Tibial nerve (tissue), 4 donors: ENCODE measurements at regions not wholly inside any gene's neighbourhood (a gene's known extent, or its start where the extent isn't known, plus 50 kb on each side); places are given as distances from the start of the nearest gene placed in this dataset.

Experiments used
- DNase-seq, 2 donors: peaks; one replicate each; pipeline ENCODE4 v3.0.0-alpha.2; 2019; ENCODE audit warnings: low spot score in 2 of 2
- H3K27ac ChIP-seq, 4 donors: fragments of 200-600 bp; sonication (generic) in 3 of 4; one replicate each; pipeline ENCODE4 v1.5.1; 2017 to 2019; ENCODE audit warnings: mild to moderate bottlenecking in 1 of 4
- H3K27me3 ChIP-seq, 2 donors: fragments of 200-600 bp; sonication (generic) in 1 of 2; one replicate each; pipeline versions ENCODE4 v1.5.1 to v1.6.0; 2017 to 2019
- H3K36me3 ChIP-seq, 3 donors: fragments of 200-600 bp; sonication (generic); one replicate each; pipeline ENCODE4 v1.5.1; 2018 to 2019
- H3K4me1 ChIP-seq, 4 donors: fragments of 200-600 bp; sonication (generic) in 3 of 4; one replicate each; pipeline ENCODE4 v1.5.1; 2017 to 2019
- H3K4me3 ChIP-seq, 4 donors: fragments of 200-600 bp; sonication (generic) in 3 of 4; one replicate each; pipeline ENCODE4 v1.5.1; 2017 to 2019; ENCODE audit warnings: mild to moderate bottlenecking in 1 of 4, moderate library complexity in 1 of 4
- H3K9me3 ChIP-seq, 4 donors: fragments of 200-600 bp; sonication (generic) in 3 of 4; one replicate each; pipeline ENCODE4 v1.5.1; 2017 to 2019
- EP300 ChIP-seq, 2 donors: sonication (generic); formaldehyde crosslinking; IDR thresholded peaks; one replicate each; pipeline ENCODE4 v1.6.1; 2017; ENCODE audit warnings: antibody characterized with exemption in 2 of 2, mild to moderate bottlenecking in 1 of 2
- POLR2A ChIP-seq, 2 donors: fragments of 450-650 bp; IDR thresholded peaks; one replicate each; pipeline ENCODE4 v1.6.1; 2017; ENCODE audit warnings: antibody characterized with exemption in 2 of 2, mild to moderate bottlenecking in 2 of 2, moderate library complexity in 2 of 2
- WGBS, 2 donors: methylation state at CpG; one replicate each; pipeline ENCODE4 v1.1.5; 2018; 5-methylcytosine and 5-hydroxymethylcytosine counted together
- TF ChIP-seq, protein P1 (sequence below), 5 experiments: fragments of 200-600 bp in 3 of 5; fragments of 450-650 bp in 2 of 5; sonication (generic) in 3 of 5; IDR thresholded peaks; one replicate each; pipeline ENCODE4 v1.5.1; 2016 to 2019; ENCODE audit warnings: antibody characterized with exemption in 5 of 5, mild to moderate bottlenecking in 3 of 5, moderate library complexity in 2 of 5

DNA sequence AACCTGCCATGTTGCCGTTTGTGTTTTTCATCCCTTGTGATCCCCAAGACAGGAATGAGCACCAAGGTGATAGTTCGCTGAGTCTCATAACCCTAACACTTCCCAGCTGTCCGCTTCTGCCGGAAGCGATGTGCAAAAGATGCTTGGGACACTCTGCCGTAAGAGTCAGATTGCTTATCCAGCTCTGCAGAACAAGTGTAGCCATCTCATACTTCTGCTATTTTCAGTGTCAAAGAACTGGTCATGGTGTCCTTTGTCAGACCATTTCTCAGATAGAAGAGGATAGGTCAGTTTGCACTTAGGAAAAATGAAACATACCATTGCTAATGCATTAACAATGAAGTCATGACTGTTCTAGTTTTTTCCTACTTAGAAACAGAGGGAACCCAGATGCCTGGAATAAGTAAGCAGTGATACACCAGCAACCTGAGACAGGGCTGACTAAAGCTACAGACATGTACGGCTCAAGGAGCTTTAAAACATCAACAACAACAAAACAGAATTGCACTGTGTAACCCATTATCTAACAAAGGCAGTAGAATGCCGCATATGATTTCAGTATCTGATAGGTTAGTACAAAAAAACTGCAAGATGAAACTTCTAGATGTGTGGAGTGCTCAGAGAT is 134.0 kb upstream of the IL12A start:
- Histone ChIP-seq H3K9me3 (no peaks in the 10 kb centered on the region), H3K27me3 (no peaks in the 10 kb centered on the region), H3K4me1 (peaks cover 0 to 49% (median 14%) of the 10 kb centered on the region in 4 donors), H3K4me3 (peak overlapping the region in 1 of 4 donors; percentile 2), H3K36me3 (no peaks in the 10 kb centered on the region), H3K27ac (peak overlapping the region in 3 of 4 donors; percentile 17 to 93 (median 87))
- 37 to 46% methylated on average over 8 of the region's 8 CpGs for WGBS, 2 donors
- TF ChIP-seq POLR2A (IDR thresholded peaks at IDR 0.05): no peak
- TF ChIP-seq, protein P1, sequence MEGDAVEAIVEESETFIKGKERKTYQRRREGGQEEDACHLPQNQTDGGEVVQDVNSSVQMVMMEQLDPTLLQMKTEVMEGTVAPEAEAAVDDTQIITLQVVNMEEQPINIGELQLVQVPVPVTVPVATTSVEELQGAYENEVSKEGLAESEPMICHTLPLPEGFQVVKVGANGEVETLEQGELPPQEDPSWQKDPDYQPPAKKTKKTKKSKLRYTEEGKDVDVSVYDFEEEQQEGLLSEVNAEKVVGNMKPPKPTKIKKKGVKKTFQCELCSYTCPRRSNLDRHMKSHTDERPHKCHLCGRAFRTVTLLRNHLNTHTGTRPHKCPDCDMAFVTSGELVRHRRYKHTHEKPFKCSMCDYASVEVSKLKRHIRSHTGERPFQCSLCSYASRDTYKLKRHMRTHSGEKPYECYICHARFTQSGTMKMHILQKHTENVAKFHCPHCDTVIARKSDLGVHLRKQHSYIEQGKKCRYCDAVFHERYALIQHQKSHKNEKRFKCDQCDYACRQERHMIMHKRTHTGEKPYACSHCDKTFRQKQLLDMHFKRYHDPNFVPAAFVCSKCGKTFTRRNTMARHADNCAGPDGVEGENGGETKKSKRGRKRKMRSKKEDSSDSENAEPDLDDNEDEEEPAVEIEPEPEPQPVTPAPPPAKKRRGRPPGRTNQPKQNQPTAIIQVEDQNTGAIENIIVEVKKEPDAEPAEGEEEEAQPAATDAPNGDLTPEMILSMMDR (IDR thresholded peaks at IDR 0.05): no peak
- no peak for DNase-seq

DNA sequence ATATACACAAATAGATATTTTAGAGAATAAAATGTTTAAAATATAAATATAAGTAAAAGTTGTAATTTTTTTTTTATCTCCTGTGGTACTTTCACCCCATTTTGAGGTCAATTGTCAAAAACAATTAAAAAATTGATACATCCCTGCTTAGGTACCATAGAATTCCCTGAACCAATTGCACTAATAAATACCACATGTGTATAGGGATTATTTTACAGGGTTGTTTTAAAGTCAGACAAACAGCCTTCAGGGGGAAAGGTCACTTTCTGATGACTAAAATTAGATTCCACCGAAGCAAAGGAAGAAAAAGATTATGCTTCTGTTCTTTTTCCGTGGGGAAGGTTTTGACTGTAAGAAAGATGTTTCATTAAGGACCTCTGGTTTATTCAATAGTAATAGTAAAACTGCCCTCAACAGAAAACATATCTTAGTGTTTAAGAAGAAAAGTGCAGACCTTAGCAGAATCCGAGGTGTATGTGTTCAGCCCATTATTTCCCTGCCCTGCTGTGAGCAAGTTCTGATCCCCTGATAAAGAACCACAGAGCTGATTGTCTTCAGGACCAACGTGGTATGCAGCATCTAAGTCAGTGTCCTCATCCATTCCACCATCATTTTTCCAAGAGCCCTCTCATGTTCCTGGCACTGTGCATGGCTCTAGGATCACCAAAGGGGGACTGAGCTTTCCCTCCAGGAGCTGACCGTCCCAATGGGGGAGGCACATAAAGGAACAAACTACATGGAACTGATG is 132.9 kb upstream of the IL12A start:
- peaks cover 0 to 55% (median 12%) of the 10 kb centered on the region in 4 donors for H3K4me1 ChIP-seq
- TF ChIP-seq POLR2A (IDR thresholded peaks at IDR 0.05) (no peak), EP300 (IDR thresholded peaks at IDR 0.05) (no peak)
- TF ChIP-seq, protein P1 (IDR thresholded peaks at IDR 0.05): no peak
- no peak for DNase-seq
- no peaks in the 10 kb centered on the region for H3K9me3 ChIP-seq
- H3K27me3 ChIP-seq: no peaks in the 10 kb centered on the region
- peak overlapping the region in 3 of 4 donors; percentile 8 to 93 (median 65) for H3K27ac ChIP-seq
- H3K36me3 ChIP-seq: no peaks in the 10 kb centered on the region
- no peak overlapping the region for H3K4me3 ChIP-seq
- 49 to 52% methylated on average over 5 of the region's 5 CpGs for WGBS, 2 donors

DNA sequence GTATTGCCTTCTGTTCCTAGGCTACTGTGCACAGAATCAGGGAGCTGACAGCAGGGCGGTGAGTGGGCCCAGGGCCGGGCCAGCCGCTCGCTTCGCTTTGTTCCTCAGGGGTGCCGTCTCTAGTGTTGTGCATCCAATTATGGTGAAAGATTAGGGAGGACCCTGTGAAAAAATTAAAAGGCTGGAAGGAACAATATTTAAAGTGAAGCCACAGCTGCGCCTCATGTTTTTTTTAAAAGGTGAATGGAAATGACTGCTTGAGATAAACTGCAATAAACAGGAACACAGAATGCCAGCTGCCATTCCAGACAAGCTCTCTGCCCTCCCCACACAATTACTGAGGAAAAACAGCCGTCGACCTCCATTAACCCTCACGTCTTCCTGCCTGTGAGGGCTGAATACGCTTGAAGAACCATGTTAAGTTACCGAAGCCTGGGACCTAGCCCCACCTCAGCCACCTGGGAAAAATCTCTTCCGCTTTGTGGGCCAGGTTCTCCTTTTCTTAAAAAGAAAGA is 132.0 kb upstream of the IL12A start:
- Histone ChIP-seq H3K4me1 (peaks cover 0 to 55% (median 12%) of the 10 kb centered on the region in 4 donors), H3K27me3 (no peaks in the 10 kb centered on the region), H3K9me3 (no peaks in the 10 kb centered on the region), H3K36me3 (no peaks in the 10 kb centered on the region), H3K4me3 (no peak overlapping the region), H3K27ac (peak overlapping the region in 3 of 4 donors; percentile 8 to 93 (median 65))
- DNase-seq: no peak
- WGBS, 2 donors: 55 to 62% methylated on average over 13 of the region's 13 CpGs
- TF ChIP-seq, protein P1 (IDR thresholded peaks at IDR 0.05): no peak
- TF ChIP-seq EP300 (IDR thresholded peaks at IDR 0.05): no peak
- TF ChIP-seq POLR2A (IDR thresholded peaks at IDR 0.05): no peak

DNA sequence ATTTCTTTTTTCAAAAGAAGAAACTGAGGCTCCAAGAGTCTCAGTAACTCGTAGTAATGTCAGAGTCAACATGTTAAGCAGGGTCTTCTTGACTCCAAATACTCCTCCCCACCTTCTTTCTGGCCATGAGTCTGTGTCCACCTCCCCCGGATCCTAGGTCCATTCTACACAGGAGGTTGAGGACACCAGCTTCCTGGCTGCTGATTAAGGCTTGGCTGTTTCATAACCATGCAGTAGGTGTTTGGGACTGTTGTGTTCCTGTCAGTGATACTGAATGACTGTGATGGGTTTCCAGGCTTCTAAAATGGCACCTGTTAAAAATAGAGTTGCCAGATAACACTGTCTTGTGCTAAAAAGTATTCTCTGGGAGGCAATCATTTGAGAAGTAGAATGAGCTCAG is 130.8 kb upstream of the IL12A start:
- TF ChIP-seq EP300 (IDR thresholded peaks at IDR 0.05) (no peak), POLR2A (IDR thresholded peaks at IDR 0.05) (no peak)
- TF ChIP-seq, protein P1 (IDR thresholded peaks at IDR 0.05): no peak
- Histone ChIP-seq H3K27ac (no peak overlapping the region), H3K27me3 (no peaks in the 10 kb centered on the region), H3K4me3 (no peak overlapping the region), H3K9me3 (no peaks in the 10 kb centered on the region), H3K36me3 (no peaks in the 10 kb centered on the region), H3K4me1 (peaks cover 0 to 43% (median 7%) of the 10 kb centered on the region in 4 donors)
- 91 to 96% methylated on average over 2 of the region's 2 CpGs for WGBS, 2 donors
- no peak for DNase-seq

DNA sequence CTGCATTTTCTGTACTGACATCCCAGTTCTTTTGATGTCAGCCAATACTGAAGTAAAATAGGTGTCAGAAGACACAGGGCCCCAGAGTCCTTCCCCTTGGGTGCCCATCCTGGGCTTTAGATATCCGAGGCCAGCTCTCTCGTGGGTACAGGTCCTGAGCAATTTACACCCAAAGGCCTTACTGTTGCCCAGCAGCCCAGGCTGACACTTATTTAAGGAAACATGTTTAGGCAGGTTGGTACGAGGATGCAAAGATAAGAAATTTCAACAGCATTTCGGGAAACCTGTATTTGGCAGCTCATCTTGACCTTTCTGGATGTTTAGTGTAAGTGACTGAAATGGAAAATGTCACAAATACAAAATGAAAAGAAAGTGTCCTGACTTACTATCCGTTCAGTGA is 130.0 kb upstream of the IL12A start:
- H3K27me3 ChIP-seq: no peaks in the 10 kb centered on the region
- no peak for DNase-seq
- no peak overlapping the region for H3K27ac ChIP-seq
- 85 to 86% methylated on average over 5 of the region's 5 CpGs for WGBS, 2 donors
- H3K36me3 ChIP-seq: no peaks in the 10 kb centered on the region
- no peak overlapping the region for H3K4me3 ChIP-seq
- H3K4me1 ChIP-seq: peaks cover 0 to 35% (median 3%) of the 10 kb centered on the region in 4 donors
- no peaks in the 10 kb centered on the region for H3K9me3 ChIP-seq
- TF ChIP-seq EP300 (IDR thresholded peaks at IDR 0.05): no peak
- TF ChIP-seq, protein P1 (IDR thresholded peaks at IDR 0.05): no peak
- TF ChIP-seq POLR2A (IDR thresholded peaks at IDR 0.05): no peak
